DOHH2 (cell line): ENCODE measurements at regions not wholly inside any gene's neighbourhood (a gene's known extent, or its start where the extent isn't known, plus 50 kb on each side); places are given as distances from the start of the nearest gene placed in this dataset.

Experiments used
- EZH2phosphoT487 ChIP-seq: fragments of 200-600 bp; sonication (generic); IDR thresholded peaks from 2 replicates; pipeline ENCODE4 v1.6.1; 2017; ENCODE audit warnings: borderline replicate concordance, mild to moderate bottlenecking, antibody characterized with exemption, low read length, moderate library complexity, mixed read lengths
- TF ChIP-seq, protein P1 (sequence below): fragments of 200-600 bp; sonication (generic); IDR thresholded peaks from one replicate; pipeline ENCODE4 v1.5.1; 2014; ENCODE audit warnings: antibody characterized with exemption, mild to moderate bottlenecking, low read depth, low read length; ENCODE audit not compliant: poor library complexity, severe bottlenecking

DNA sequence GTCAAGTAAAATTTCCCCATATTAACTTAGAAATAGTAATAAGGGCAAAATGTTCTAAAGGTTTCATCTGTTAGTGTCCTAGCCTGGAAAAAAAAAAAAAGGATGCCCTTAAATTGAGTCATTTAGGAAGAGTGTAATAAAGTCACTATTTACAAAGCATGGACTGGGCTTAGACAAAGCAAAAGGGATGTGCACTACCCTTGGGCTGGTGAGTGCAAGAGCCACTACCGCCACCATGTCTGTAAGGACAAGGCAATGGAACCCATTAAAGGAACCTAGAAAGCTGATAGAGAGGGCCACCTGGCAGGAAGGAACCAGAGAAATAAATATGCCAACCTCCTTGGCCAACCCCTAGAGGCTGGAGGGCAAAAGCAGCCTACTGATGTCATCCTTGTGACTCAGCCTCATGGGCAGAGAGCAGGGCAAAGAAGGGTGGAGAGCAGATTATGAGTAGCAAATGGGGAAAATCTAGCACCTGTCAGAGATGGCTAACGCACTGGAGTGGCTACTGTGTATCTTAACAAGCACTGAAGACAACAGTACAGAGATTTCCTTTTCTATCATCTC is 59.5 kb upstream of the FUT8 start:
- TF ChIP-seq, protein P1, sequence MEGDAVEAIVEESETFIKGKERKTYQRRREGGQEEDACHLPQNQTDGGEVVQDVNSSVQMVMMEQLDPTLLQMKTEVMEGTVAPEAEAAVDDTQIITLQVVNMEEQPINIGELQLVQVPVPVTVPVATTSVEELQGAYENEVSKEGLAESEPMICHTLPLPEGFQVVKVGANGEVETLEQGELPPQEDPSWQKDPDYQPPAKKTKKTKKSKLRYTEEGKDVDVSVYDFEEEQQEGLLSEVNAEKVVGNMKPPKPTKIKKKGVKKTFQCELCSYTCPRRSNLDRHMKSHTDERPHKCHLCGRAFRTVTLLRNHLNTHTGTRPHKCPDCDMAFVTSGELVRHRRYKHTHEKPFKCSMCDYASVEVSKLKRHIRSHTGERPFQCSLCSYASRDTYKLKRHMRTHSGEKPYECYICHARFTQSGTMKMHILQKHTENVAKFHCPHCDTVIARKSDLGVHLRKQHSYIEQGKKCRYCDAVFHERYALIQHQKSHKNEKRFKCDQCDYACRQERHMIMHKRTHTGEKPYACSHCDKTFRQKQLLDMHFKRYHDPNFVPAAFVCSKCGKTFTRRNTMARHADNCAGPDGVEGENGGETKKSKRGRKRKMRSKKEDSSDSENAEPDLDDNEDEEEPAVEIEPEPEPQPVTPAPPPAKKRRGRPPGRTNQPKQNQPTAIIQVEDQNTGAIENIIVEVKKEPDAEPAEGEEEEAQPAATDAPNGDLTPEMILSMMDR, result peak; percentile 35
- no peak for TF ChIP-seq EZH2phosphoT487
